ENCODE measurements at regions not wholly inside any gene's neighbourhood (a gene's known extent, or its start where the extent isn't known, plus 50 kb on each side); places are given as distances from the start of the nearest gene placed in this dataset.

DNA sequence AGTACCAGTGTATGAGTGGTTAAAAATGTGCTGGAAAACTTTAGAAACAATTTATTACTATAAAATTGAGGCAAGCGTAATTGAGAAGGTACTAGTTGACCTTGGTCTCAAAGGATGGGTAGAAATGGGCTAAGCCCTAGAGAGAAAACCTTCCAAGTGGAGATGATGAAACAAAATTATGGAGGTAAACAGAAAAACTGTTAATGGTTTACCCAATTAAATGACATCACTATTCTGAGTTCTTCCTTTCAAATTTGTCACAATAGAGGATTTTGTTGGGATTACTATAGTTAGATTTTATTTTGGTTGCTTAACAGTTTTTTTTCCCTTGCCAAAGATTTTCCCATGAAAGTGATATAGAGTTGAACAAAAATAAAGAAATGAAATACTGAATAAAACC is 1302.5 kb upstream of the TENM3 start:
- POLR2A ChIA-PET = interaction anchor here (0.6 kb wide), 1 partner anchor 61 kb away, joined by 4 read pairs; no protein-coding TSS in a partner anchor
- TF ChIP-seq REST (IDR thresholded peaks at IDR 0.05; ENCODE audit: low read depth) = no peak
- no peak for TF ChIP-seq POLR2A (IDR thresholded peaks at IDR 0.05; ENCODE audit: borderline replicate concordance, extremely low read depth, insufficient read depth, insufficient read length)
- TF ChIP-seq EZH2phosphoT487 (IDR thresholded peaks at IDR 0.05; ENCODE audit: borderline replicate concordance) = no peak
- TF ChIP-seq ATF3 (IDR thresholded peaks at IDR 0.05) = no peak
- no peak for TF ChIP-seq JUND (IDR thresholded peaks at IDR 0.05)
- no peak for TF ChIP-seq ELF1 (IDR thresholded peaks at IDR 0.05; ENCODE audit: borderline replicate concordance, low read depth)
- no peak for TF ChIP-seq SP1 (IDR thresholded peaks at IDR 0.05; ENCODE audit: low read depth)
- no peak for TF ChIP-seq EZH2 (IDR thresholded peaks at IDR 0.05)
- TF ChIP-seq ZNF274 (IDR thresholded peaks at IDR 0.05; ENCODE audit: low read depth, low read length) = no peak
- TF ChIP-seq, protein P1, sequence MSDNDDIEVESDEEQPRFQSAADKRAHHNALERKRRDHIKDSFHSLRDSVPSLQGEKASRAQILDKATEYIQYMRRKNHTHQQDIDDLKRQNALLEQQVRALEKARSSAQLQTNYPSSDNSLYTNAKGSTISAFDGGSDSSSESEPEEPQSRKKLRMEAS (IDR thresholded peaks at IDR 0.05) = no peak
- no peak for TF ChIP-seq YY1 (IDR thresholded peaks at IDR 0.05; ENCODE audit: extremely low read depth, insufficient replicate concordance, low read depth, low read length)
- TF ChIP-seq TCF7L2 (IDR thresholded peaks at IDR 0.05; ENCODE audit: borderline replicate concordance, extremely low read depth, insufficient read depth, insufficient read length) = no peak
- TF ChIP-seq CTCF (IDR thresholded peaks at IDR 0.05 in 2 of 3, conservative IDR thresholded peaks at IDR 0.05 in 1 of 3; ENCODE audit: borderline replicate concordance in 1 of 3, insufficient read depth in 1 of 3, low read depth in 2 of 3, low read length in 2 of 3) = no peak
- no peak for TF ChIP-seq FOSL1 (IDR thresholded peaks at IDR 0.05; ENCODE audit: low read depth)
- TF ChIP-seq CBX3 (IDR thresholded peaks at IDR 0.05; ENCODE audit: low read depth) = no peak
- no peak for TF ChIP-seq EGR1 (IDR thresholded peaks at IDR 0.05; ENCODE audit: low read depth)
- TF ChIP-seq ZFX (IDR thresholded peaks at IDR 0.05) = no peak
- no peak for TF ChIP-seq SIN3A (IDR thresholded peaks at IDR 0.05; ENCODE audit: low read depth)
- no peak for TF ChIP-seq ZBTB33 (IDR thresholded peaks at IDR 0.05; ENCODE audit: extremely low read depth, insufficient replicate concordance, low read length)
- Histone ChIP-seq H3K27ac (ENCODE audit: low read depth, low read length) (no peak overlapping the region), H3K27me3 (ENCODE audit: insufficient read depth, low read length) (no peaks in the 10 kb centered on the region), H3K79me2 (ENCODE audit: insufficient read depth, low read length) (no peaks in the 10 kb centered on the region), H4K20me1 (ENCODE audit: insufficient read depth) (no peaks in the 10 kb centered on the region), H3K9me2 (ENCODE audit: insufficient read depth) (no peaks in the 10 kb centered on the region), H3K4me3 (replicated peaks in 1 of 2; ENCODE audit: low read depth in 1 of 2, low read length in 2 of 2) (no peak overlapping the region), H2AFZ (ENCODE audit: low read depth, low read length, poor library complexity, severe bottlenecking) (no peak overlapping the region), H3K9me3 (ENCODE audit: control insufficient read depth in 1 of 2, insufficient read depth in 1 of 2, low read depth in 1 of 2, low read length in 2 of 2) (no peaks in the 10 kb centered on the region), H3K9ac (ENCODE audit: low read length) (no peak overlapping the region), H3K4me1 (ENCODE audit: control insufficient read depth in 1 of 2, insufficient read depth in 2 of 2, low read length in 2 of 2) (no peaks in the 10 kb centered on the region), H3K4me2 (ENCODE audit: low read length) (no peak overlapping the region), H3K36me3 (ENCODE audit: control insufficient read depth in 1 of 2, insufficient read depth in 2 of 2, low read length in 2 of 2) (no peaks in the 10 kb centered on the region)
- ATAC-seq (no peak), DNase-seq (ENCODE audit: low read depth, low spot score) (no peak)
- CTCF ChIA-PET = no interaction called here
- RAD21 ChIA-PET (ENCODE audit: low non-redundant PET in 1 of 2, low total read pairs in 2 of 2, uncharacterized antibody in 2 of 2, unreplicated experiment in 2 of 2) = no interaction called here
- intact Hi-C loops (cut with micrococcal nuclease) = no loop called here
- BruUV-seq (replicated peaks) = no TSS peak

Data from HCT116 (cell line).